Muscle layer of duodenum (tissue), 2 donors: ENCODE measurements at regions not wholly inside any gene's neighbourhood (a gene's known extent, or its start where the extent isn't known, plus 50 kb on each side); places are given as distances from the start of the nearest gene placed in this dataset.

Experiments
- H3K27ac ChIP-seq: one replicate; pipeline ENCODE4 v1.7.0; 2013; ENCODE audit warnings: mild to moderate bottlenecking, low read length
- H3K27me3 ChIP-seq: one replicate; pipeline ENCODE4 v1.7.0; 2013; ENCODE audit warnings: low read depth, mild to moderate bottlenecking, control low read depth, low read length
- H3K36me3 ChIP-seq, 2 donors: one replicate each; pipeline ENCODE4 v1.7.0; 2013; ENCODE audit warnings: low read length in 2 of 2, control low read depth in 1 of 2, mild to moderate bottlenecking in 1 of 2; ENCODE audit not compliant: insufficient read depth in 2 of 2, control insufficient read depth in 1 of 2
- H3K4me1 ChIP-seq, 2 donors: one replicate each; pipeline ENCODE4 v1.7.0; 2013; ENCODE audit warnings: low read length in 2 of 2, mild to moderate bottlenecking in 2 of 2, control low read depth in 1 of 2, moderate library complexity in 1 of 2; ENCODE audit not compliant: insufficient read depth in 2 of 2, control insufficient read depth in 1 of 2
- H3K4me3 ChIP-seq, 2 donors: one replicate each; pipeline ENCODE4 v1.7.0; 2013; ENCODE audit warnings: low read length in 2 of 2, low read depth in 1 of 2, mild to moderate bottlenecking in 1 of 2
- H3K9me3 ChIP-seq, 2 donors: one replicate each; pipeline ENCODE4 v1.7.0; 2013; ENCODE audit warnings: low read length in 2 of 2, control low read depth in 1 of 2, mild to moderate bottlenecking in 1 of 2; ENCODE audit not compliant: control insufficient read depth in 1 of 2
- donor health status: healthy.

- H3K27me3 ChIP-seq: no peaks in the 10 kb centered on the region
- no peaks in the 10 kb centered on the region for H3K4me1 ChIP-seq
- no peak overlapping the region for H3K4me3 ChIP-seq
- no peaks in the 10 kb centered on the region for H3K36me3 ChIP-seq
- no peak overlapping the region for H3K27ac ChIP-seq
- H3K9me3 ChIP-seq: no peaks in the 10 kb centered on the region
Measured at GRCh38 chr9:16272776-16273175, 597.7 kb downstream of the BNC2 start.

- no peaks in the 10 kb centered on the region for H3K9me3 ChIP-seq
- no peaks in the 10 kb centered on the region for H3K4me1 ChIP-seq
- H3K4me3 ChIP-seq: no peak overlapping the region
- no peak overlapping the region for H3K27ac ChIP-seq
- no peaks in the 10 kb centered on the region for H3K36me3 ChIP-seq
- H3K27me3 ChIP-seq: no peaks in the 10 kb centered on the region
Measured at GRCh38 chr9:16275795-16276624, 594.5 kb downstream of the BNC2 start.

DNA sequence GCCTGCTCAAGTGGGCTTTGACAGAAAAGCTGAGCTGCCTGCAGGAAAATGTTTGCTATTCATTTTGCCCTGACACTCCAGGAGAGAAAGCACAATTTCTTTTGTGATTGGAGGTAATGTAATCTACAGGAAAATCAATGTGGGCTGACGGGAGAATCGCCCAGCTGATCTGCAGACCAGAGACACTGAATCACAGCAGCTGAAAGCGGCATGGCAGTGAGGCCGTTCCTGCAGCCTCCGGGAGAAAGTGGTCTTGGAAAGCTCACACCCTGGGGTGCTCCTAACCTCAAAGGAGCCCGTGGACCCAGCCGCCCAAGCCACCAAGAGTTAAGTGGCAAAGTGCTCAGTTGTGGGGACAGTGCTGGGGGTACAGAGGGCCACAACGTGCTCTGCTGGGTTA is 593.6 kb downstream of the BNC2 start:
- Histone ChIP-seq H3K27me3 (no peaks in the 10 kb centered on the region), H3K36me3 (no peaks in the 10 kb centered on the region), H3K4me3 (no peak overlapping the region), H3K4me1 (peaks cover 0 to under 1% of the 10 kb centered on the region in 2 donors), H3K9me3 (no peaks in the 10 kb centered on the region), H3K27ac (no peak overlapping the region)

DNA sequence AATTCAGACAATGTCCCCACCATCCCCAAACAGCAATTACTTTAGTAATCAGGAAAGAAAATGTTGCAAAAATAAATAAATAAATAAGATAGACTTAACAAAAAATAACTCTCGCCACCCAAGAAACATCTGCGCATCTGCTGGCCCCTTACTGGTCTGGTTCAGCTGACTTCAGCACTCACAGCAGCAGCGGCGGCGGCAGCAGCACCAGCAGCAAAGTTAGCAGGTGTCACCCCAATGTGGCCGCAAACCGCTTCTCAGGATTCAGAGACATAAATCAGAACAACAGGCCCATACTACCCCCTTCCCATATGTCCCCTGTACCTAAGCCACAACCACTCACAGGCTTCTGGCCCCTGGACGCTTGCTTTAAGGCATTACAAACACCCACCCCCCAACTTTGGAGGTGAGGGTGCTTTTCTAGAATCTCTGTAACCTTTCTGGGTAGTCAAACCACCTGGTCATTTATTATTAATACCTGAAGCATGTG is 593.0 kb downstream of the BNC2 start:
- peaks cover 0 to 3% of the 10 kb centered on the region in 2 donors for H3K4me1 ChIP-seq
- H3K27me3 ChIP-seq: no peaks in the 10 kb centered on the region
- no peaks in the 10 kb centered on the region for H3K36me3 ChIP-seq
- no peak overlapping the region for H3K27ac ChIP-seq
- no peak overlapping the region for H3K4me3 ChIP-seq
- H3K9me3 ChIP-seq: no peaks in the 10 kb centered on the region

DNA sequence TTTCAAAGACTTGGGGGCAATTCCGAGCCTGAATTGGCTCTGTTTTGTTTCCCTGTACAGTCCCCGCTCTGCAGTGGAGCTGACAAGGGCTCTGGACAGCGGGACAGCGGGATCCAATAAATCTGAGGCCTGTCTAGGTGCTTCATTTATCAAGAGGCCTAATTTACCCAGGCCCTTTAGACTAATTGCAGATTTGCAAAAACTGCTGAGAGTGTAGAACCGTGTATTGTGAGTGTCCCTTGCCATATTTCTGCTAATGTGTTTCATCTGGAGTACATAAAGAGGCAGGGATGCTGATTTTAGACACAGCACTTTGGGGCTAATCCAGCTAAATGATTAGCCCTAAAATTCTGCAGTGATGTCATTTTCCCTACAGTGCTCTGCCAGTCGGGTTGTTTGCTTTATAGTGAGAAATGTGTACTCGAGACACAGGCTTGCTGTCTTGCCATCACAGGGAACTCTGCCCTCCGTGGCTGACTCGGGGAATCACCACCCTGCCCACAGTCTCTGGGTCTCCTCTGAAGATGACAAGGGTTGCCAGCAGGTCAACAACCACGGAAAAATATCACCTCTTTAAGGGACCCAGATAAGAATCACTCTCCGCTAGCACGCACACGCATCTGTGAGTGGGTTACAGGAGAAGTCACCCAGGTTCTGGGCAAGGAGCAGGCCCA is 592.0 kb downstream of the BNC2 start:
- Histone ChIP-seq H3K4me3 (no peak overlapping the region), H3K4me1 (peaks cover 0 to 3% of the 10 kb centered on the region in 2 donors), H3K9me3 (no peaks in the 10 kb centered on the region), H3K36me3 (no peaks in the 10 kb centered on the region), H3K27ac (no peak overlapping the region), H3K27me3 (no peaks in the 10 kb centered on the region)

GRCh38 chr9:16281707-16282106 is 588.8 kb downstream of the BNC2 start:
- H3K27ac ChIP-seq: no peak overlapping the region
- H3K36me3 ChIP-seq: no peaks in the 10 kb centered on the region
- no peak overlapping the region for H3K4me3 ChIP-seq
- H3K4me1 ChIP-seq: peaks cover 0 to 3% of the 10 kb centered on the region in 2 donors
- H3K27me3 ChIP-seq: no peaks in the 10 kb centered on the region
- no peaks in the 10 kb centered on the region for H3K9me3 ChIP-seq

GRCh38 chr9:16282216-16282615 is 588.3 kb downstream of the BNC2 start:
- no peaks in the 10 kb centered on the region for H3K36me3 ChIP-seq
- no peaks in the 10 kb centered on the region for H3K27me3 ChIP-seq
- H3K4me3 ChIP-seq: no peak overlapping the region
- peaks cover 0 to 3% of the 10 kb centered on the region in 2 donors for H3K4me1 ChIP-seq
- H3K9me3 ChIP-seq: no peaks in the 10 kb centered on the region
- H3K27ac ChIP-seq: no peak overlapping the region

- no peaks in the 10 kb centered on the region for H3K9me3 ChIP-seq
- no peaks in the 10 kb centered on the region for H3K36me3 ChIP-seq
- H3K4me1 ChIP-seq: peaks cover 0 to 3% of the 10 kb centered on the region in 2 donors
- no peak overlapping the region for H3K4me3 ChIP-seq
- H3K27me3 ChIP-seq: no peaks in the 10 kb centered on the region
- H3K27ac ChIP-seq: no peak overlapping the region
Measured at GRCh38 chr9:16282718-16283117, 587.8 kb downstream of the BNC2 start.

DNA sequence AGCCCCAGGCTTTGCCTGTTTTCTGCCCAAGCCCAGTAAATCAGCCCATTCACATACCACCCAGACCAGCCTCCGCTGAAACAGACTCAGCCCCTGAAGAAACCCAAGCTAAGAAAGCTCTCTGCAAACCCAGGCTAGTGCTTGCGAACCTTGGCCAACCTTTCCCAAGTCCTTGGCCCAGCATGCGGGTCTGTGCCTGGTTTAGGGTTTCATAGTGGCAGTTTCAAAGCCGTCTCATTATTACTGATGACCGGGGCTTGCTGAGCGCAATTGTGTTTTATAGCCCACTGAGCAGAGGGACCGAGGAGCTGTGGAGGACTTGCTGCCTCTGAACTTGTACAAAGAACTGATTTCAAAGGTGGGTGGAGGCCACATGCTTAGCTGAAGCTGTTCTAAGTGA is 584.3 kb downstream of the BNC2 start:
- H3K36me3 ChIP-seq: no peaks in the 10 kb centered on the region
- H3K9me3 ChIP-seq: no peaks in the 10 kb centered on the region
- H3K27me3 ChIP-seq: no peaks in the 10 kb centered on the region
- no peak overlapping the region for H3K4me3 ChIP-seq
- H3K27ac ChIP-seq: no peak overlapping the region
- H3K4me1 ChIP-seq: peaks cover 0 to 3% of the 10 kb centered on the region in 2 donors

DNA sequence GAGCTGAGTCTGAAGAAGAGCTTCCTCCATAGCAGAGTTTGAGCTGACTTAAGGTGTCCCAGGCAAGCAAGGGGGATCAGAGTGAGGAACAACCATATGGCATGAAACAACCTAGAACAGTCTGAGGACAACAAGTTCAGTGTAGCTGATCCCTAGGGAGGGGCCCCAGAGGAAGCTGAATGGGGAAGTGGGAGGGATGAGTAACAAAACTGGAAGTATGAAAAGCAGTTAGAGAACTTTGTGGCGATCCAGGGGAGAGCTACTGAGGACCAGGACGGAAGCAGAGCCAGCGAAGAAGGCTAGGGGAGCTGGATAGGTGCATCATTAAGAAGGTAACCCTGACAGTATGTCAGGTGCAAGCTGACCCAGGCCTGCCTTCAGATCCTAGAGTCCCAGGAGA is 580.8 kb downstream of the BNC2 start:
- Histone ChIP-seq H3K4me3 (no peak overlapping the region), H3K36me3 (no peaks in the 10 kb centered on the region), H3K4me1 (no peaks in the 10 kb centered on the region), H3K27ac (no peak overlapping the region), H3K27me3 (no peaks in the 10 kb centered on the region), H3K9me3 (no peaks in the 10 kb centered on the region)

DNA sequence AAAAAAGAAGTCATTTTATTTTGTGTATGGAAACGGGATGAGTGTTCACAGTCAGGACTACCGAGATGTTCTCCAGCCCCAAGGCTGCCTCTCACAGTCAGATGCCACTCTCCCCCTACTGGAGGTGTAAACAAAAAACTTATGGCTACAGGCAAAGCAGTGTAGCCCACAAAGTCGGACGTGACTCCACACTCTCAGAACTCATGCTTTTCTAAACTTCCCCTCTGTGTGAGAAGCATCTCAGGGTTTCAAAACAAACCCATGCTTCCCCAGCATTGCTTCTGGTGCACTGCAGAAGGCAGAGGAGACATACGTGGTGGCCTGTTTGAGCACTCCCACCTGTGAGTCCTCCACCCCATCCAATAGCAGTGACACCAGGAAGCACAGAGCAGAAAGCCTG is 580.3 kb downstream of the BNC2 start:
- no peak overlapping the region for H3K4me3 ChIP-seq
- H3K4me1 ChIP-seq: no peaks in the 10 kb centered on the region
- no peaks in the 10 kb centered on the region for H3K36me3 ChIP-seq
- H3K27ac ChIP-seq: no peak overlapping the region
- no peaks in the 10 kb centered on the region for H3K9me3 ChIP-seq
- no peaks in the 10 kb centered on the region for H3K27me3 ChIP-seq
